CD4-positive, alpha-beta T cell treated with Interleukin-15 for 1 hour (primary cell): ENCODE measurements at regions not wholly inside any gene's neighbourhood (a gene's known extent, or its start where the extent isn't known, plus 50 kb on each side); places are given as distances from the start of the nearest gene placed in this dataset.

Source experiments
- DNase-seq: peaks from one replicate; pipeline ENCODE4 v3.0.0-alpha.2; 2020

- DNase-seq, result no peak
These were observed 576.2 kb downstream of the METTL4 start for GRCh38 chr18:1995041-1995612.

GRCh38 chr18:1998121-1998520 is 573.2 kb downstream of the METTL4 start:
- DNase-seq, result no peak

- DNase-seq, result no peak
These were observed 571.9 kb downstream of the METTL4 start for GRCh38 chr18:1999387-1999786.

- no peak for DNase-seq
These were observed 569.2 kb downstream of the METTL4 start for GRCh38 chr18:2002151-2002550.

- no peak for DNase-seq
These were observed 568.7 kb downstream of the METTL4 start for GRCh38 chr18:2002604-2003003.

- no peak for DNase-seq
These were observed 561.2 kb downstream of the METTL4 start for GRCh38 chr18:2009942-2010697.

GRCh38 chr18:2027016-2027415 is 544.3 kb downstream of the METTL4 start:
- DNase-seq, result no peak

- DNase-seq, result no peak
These were observed 543.5 kb downstream of the METTL4 start for GRCh38 chr18:2027756-2028155.

- no peak for DNase-seq
These were observed 542.3 kb downstream of the METTL4 start for GRCh38 chr18:2028986-2029385.

- DNase-seq, result no peak
These were observed 540.7 kb downstream of the METTL4 start for GRCh38 chr18:2030647-2031046.

GRCh38 chr18:2032036-2032435 is 539.3 kb downstream of the METTL4 start:
- DNase-seq, result no peak

- DNase-seq, result no peak
These were observed 536.2 kb downstream of the METTL4 start for GRCh38 chr18:2035056-2035455.

- DNase-seq, result no peak
These were observed 535.2 kb downstream of the METTL4 start for GRCh38 chr18:2036086-2036485.

GRCh38 chr18:2040279-2040678 is 531.0 kb downstream of the METTL4 start:
- no peak for DNase-seq

GRCh38 chr18:2049986-2050385 is 521.3 kb downstream of the METTL4 start:
- DNase-seq, result no peak

GRCh38 chr18:2050702-2051201 is 520.6 kb downstream of the METTL4 start:
- DNase-seq, result no peak

- no peak for DNase-seq
These were observed 517.7 kb downstream of the METTL4 start for GRCh38 chr18:2053490-2054089.

- no peak for DNase-seq
These were observed 512.0 kb downstream of the METTL4 start for GRCh38 chr18:2059336-2059735.

GRCh38 chr18:2060086-2060485 is 511.2 kb downstream of the METTL4 start:
- DNase-seq, result no peak

GRCh38 chr18:2070631-2071030 is 500.7 kb downstream of the METTL4 start:
- no peak for DNase-seq

GRCh38 chr18:2075499-2075898 is 495.8 kb downstream of the METTL4 start:
- no peak for DNase-seq

- DNase-seq, result no peak
These were observed 488.6 kb downstream of the METTL4 start for GRCh38 chr18:2082676-2083075.

- DNase-seq, result no peak
These were observed 487.6 kb downstream of the METTL4 start for GRCh38 chr18:2083691-2084090.

- DNase-seq, result no peak
These were observed 484.9 kb downstream of the METTL4 start for GRCh38 chr18:2086439-2086838.
